Esophagus squamous epithelium (tissue), 5 donors: ENCODE measurements at regions not wholly inside any gene's neighbourhood (a gene's known extent, or its start where the extent isn't known, plus 50 kb on each side); places are given as distances from the start of the nearest gene placed in this dataset.

Experiments used
- DNase-seq: peaks from one replicate; lab custom pipeline; 2025; lab: John Stamatoyannopoulos, UW
- H3K27ac ChIP-seq, 4 donors: fragments of 200-600 bp; sonication (generic); one replicate each; pipeline ENCODE4 v1.5.1; 2016 to 2019; ENCODE audit warnings: mild to moderate bottlenecking in 1 of 4
- H3K27me3 ChIP-seq, 4 donors: fragments of 200-600 bp; sonication (generic); 1 replicate in 3 of 4; 2 replicates in 1 of 4; pipeline versions ENCODE4 v1.5.1 to v1.6.0; 2017 to 2021; ENCODE audit warnings: antibody characterized with exemption in 1 of 4
- H3K36me3 ChIP-seq, 3 donors: fragments of 200-600 bp; sonication (generic); one replicate each; pipeline ENCODE4 v1.5.1; 2016 to 2019
- H3K4me1 ChIP-seq, 3 donors: fragments of 200-600 bp; sonication (generic); one replicate each; pipeline ENCODE4 v1.5.1; 2017 to 2019
- H3K4me3 ChIP-seq, 4 donors: fragments of 200-600 bp; sonication (generic); 1 replicate in 3 of 4; 2 replicates in 1 of 4; pipeline ENCODE4 v1.5.1; 2016 to 2019; ENCODE audit warnings: mild to moderate bottlenecking in 2 of 4, moderate library complexity in 1 of 4
- H3K9me3 ChIP-seq, 3 donors: fragments of 200-600 bp; sonication (generic); one replicate each; pipeline ENCODE4 v1.5.1; 2016 to 2019
- POLR2A ChIP-seq, 4 donors: fragments of 450-650 bp; IDR thresholded peaks; one replicate each; pipeline ENCODE4 v1.6.1; 2017; ENCODE audit warnings: antibody characterized with exemption in 4 of 4, mild to moderate bottlenecking in 4 of 4, moderate library complexity in 3 of 4
- WGBS, 2 donors: methylation state at CpG; one replicate each; pipeline ENCODE4 v1.1.5; 2018; 5-methylcytosine and 5-hydroxymethylcytosine counted together
- intact Hi-C: fragments of 100-400 bp; cut with DNase I; formaldehyde crosslinking; loops from one replicate; pipeline ENCODE4 v1.15.0; 2022
- TF ChIP-seq, protein P1 (sequence below), 6 experiments: fragments of 450-650 bp in 4 of 6; fragments of 200-600 bp in 2 of 6; sonication (generic) in 2 of 6; IDR thresholded peaks; one replicate each; pipeline ENCODE4 v1.5.1; 2016 to 2019; ENCODE audit warnings: antibody characterized with exemption in 6 of 6, mild to moderate bottlenecking in 4 of 6, moderate library complexity in 4 of 6
- donor health status: DM: yes; HTN: yes; CAD: no.

DNA sequence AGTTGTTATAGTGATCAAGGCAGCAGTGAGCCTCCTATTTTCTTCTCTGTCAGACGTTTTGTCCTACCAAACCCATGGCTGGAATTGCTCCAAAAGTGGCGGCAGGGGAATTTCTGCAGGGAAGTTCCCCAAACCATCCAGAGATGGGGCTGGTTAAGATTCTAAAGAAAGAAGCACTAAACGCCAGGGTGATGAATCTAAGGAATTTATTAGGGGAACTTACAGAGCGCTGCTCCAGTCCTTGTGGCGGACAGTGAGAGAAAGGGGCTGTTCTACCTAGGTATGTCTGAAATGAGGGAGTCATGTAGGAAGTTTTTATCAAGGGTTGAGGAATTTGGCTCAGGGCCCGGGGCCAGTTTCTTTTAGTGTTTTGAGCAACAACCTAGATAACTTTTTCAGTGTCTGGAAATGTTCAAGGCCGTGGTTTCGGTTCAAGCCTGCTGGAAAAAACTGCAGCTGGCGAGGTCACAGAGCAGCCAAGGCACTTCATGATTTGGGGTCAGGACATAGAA, 222.4 kb upstream of the B3GALT2 start:
- peaks cover 0 to 19% (median 0%) of the 10 kb centered on the region in 3 donors for H3K4me1 ChIP-seq
- WGBS, 2 donors = 27 to 35% methylated on average over 9 of the region's 9 CpGs
- peak overlapping the region in 1 of 4 donors; percentile 19 for H3K27ac ChIP-seq
- H3K9me3 ChIP-seq = no peaks in the 10 kb centered on the region
- no peaks in the 10 kb centered on the region for H3K27me3 ChIP-seq
- H3K4me3 ChIP-seq = peak overlapping the region in 1 of 4 donors; percentile 1
- no peak for TF ChIP-seq POLR2A (IDR thresholded peaks at IDR 0.05)
- TF ChIP-seq, protein P1, sequence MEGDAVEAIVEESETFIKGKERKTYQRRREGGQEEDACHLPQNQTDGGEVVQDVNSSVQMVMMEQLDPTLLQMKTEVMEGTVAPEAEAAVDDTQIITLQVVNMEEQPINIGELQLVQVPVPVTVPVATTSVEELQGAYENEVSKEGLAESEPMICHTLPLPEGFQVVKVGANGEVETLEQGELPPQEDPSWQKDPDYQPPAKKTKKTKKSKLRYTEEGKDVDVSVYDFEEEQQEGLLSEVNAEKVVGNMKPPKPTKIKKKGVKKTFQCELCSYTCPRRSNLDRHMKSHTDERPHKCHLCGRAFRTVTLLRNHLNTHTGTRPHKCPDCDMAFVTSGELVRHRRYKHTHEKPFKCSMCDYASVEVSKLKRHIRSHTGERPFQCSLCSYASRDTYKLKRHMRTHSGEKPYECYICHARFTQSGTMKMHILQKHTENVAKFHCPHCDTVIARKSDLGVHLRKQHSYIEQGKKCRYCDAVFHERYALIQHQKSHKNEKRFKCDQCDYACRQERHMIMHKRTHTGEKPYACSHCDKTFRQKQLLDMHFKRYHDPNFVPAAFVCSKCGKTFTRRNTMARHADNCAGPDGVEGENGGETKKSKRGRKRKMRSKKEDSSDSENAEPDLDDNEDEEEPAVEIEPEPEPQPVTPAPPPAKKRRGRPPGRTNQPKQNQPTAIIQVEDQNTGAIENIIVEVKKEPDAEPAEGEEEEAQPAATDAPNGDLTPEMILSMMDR (IDR thresholded peaks at IDR 0.05) = no peak
- DNase-seq = no peak
- intact Hi-C loops = no loop called here
- no peaks in the 10 kb centered on the region for H3K36me3 ChIP-seq

DNA sequence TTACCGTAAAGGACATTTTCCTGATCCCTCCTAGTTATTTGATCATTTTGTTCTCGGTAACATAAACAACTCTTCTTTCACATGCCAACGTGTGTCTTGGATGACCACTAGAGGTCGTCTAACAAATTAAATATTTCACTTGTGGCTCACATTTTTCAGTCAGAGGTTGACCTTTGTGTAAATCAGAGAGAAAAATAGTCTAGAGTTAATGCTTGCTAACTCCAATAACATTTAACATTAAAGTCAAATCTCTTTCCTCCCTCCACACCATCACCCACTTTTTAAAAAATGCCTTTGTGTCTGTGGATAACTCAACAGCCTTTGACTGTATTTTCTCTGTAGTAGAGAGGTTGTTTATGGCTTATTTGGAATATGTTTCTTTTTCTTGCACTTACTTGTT, 220.5 kb upstream of the B3GALT2 start:
- no peaks in the 10 kb centered on the region for H3K36me3 ChIP-seq
- 1% methylated on average over 4 of the region's 4 CpGs for WGBS, 2 donors
- intact Hi-C loops = no loop called here
- H3K4me3 ChIP-seq = no peak overlapping the region
- H3K27ac ChIP-seq = no peak overlapping the region
- no peak for TF ChIP-seq POLR2A (IDR thresholded peaks at IDR 0.05)
- TF ChIP-seq, protein P1 (IDR thresholded peaks at IDR 0.05) = peak; percentile 50 to 77 (median 66)
- H3K9me3 ChIP-seq = no peaks in the 10 kb centered on the region
- H3K27me3 ChIP-seq = no peaks in the 10 kb centered on the region
- peaks cover 0 to 19% (median 0%) of the 10 kb centered on the region in 3 donors for H3K4me1 ChIP-seq
- DNase-seq = no peak

DNA sequence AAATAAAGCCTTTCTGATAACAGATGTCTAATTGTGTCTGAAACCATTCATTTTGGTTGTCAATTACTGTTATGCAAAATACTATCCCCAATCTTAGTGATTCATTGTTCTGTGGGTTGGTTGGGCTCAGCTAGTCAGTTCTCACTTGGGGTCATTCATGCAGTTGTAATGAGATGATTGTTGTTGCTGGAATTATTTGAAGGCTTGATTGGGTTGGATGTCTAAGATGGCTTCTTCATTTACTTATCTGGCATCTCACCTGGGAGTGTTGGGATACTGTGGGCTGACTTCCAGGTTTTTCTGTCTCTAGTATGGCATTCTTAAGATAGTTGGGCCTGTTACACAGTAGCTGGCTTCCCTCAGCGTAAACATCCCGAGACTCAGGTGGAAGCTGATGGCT, 217.8 kb upstream of the B3GALT2 start:
- TF ChIP-seq, protein P1 (IDR thresholded peaks at IDR 0.05) = no peak
- TF ChIP-seq POLR2A (IDR thresholded peaks at IDR 0.05) = no peak
- intact Hi-C loops = no loop called here
- no peak for DNase-seq
- 100% methylated on average over 1 of the region's 2 CpGs for WGBS, 2 donors
- Histone ChIP-seq H3K4me1 (peaks cover 0 to 18% (median 0%) of the 10 kb centered on the region in 3 donors), H3K9me3 (no peaks in the 10 kb centered on the region), H3K36me3 (no peaks in the 10 kb centered on the region), H3K27me3 (no peaks in the 10 kb centered on the region), H3K4me3 (no peak overlapping the region), H3K27ac (no peak overlapping the region)

DNA sequence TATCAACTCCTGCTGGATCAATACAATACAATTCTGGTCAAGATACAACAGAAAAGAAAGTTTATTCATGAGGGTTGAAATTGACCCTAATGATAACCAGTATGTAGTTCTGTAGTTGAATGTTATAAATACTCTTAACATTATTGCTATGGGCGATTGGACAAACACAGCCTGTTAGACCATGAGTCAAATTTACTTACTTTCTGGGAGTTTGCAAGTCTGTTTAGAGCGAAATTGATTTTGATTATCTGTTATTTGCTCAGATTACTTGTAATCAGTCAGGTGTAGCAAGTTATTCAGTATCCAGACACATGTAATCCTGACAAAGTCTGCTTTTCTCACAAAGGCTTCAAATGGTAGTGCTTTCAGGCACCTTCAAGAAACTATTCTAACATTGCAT, 216.6 kb upstream of the B3GALT2 start:
- H3K9me3 ChIP-seq = no peaks in the 10 kb centered on the region
- H3K36me3 ChIP-seq = no peaks in the 10 kb centered on the region
- H3K4me1 ChIP-seq = peaks cover 0 to 11% (median 0%) of the 10 kb centered on the region in 3 donors
- H3K27ac ChIP-seq = no peak overlapping the region
- H3K27me3 ChIP-seq = no peaks in the 10 kb centered on the region
- 56 to 63% methylated on average over 2 of the region's 2 CpGs for WGBS, 2 donors
- no peak overlapping the region for H3K4me3 ChIP-seq
- DNase-seq = no peak
- TF ChIP-seq, protein P1 (IDR thresholded peaks at IDR 0.05) = no peak
- no peak for TF ChIP-seq POLR2A (IDR thresholded peaks at IDR 0.05)
- intact Hi-C loops = no loop called here

DNA sequence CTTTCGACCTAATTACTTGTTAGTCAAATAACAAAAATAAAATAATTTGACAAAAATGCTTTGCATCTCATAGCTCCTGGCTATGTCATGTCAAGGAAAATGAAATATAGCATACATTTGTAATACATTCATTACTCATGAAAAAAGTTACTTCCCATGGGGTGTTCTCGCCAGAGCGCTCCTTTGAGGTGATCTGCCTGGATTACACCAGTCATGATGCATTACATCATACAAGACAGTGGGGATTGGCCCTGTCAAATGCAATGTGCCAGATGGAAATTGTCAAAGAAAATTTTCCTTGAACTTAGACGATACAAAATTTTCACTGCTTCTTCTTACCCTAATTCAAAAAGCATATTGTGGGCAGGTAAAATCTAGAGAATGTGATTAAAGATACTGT, 215.6 kb upstream of the B3GALT2 start:
- no peak overlapping the region for H3K27ac ChIP-seq
- intact Hi-C loops = no loop called here
- no peaks in the 10 kb centered on the region for H3K27me3 ChIP-seq
- TF ChIP-seq POLR2A (IDR thresholded peaks at IDR 0.05) = no peak
- TF ChIP-seq, protein P1 (IDR thresholded peaks at IDR 0.05) = no peak
- no peak overlapping the region for H3K4me3 ChIP-seq
- H3K36me3 ChIP-seq = no peaks in the 10 kb centered on the region
- no peaks in the 10 kb centered on the region for H3K9me3 ChIP-seq
- H3K4me1 ChIP-seq = peaks cover 0 to 7% (median 0%) of the 10 kb centered on the region in 3 donors
- DNase-seq = no peak
- WGBS, 2 donors = 72 to 77% methylated on average over 4 of the region's 4 CpGs
